ENCODE measurements at regions not wholly inside any gene's neighbourhood (a gene's known extent, or its start where the extent isn't known, plus 50 kb on each side); places are given as distances from the start of the nearest gene placed in this dataset.
"Not testable (repeated sequence)": the region's sequence is repeated elsewhere in the genome, so short reads cannot be mapped to it uniquely, and the experiment has no call there.

- DNase-seq = no peak
- no peak overlapping the region for H3K4me3 ChIP-seq (ENCODE audit: insufficient read depth, low read depth, low read length)
- no peaks in the 10 kb centered on the region for H3K27me3 ChIP-seq (ENCODE audit: control insufficient read depth, insufficient read depth, low read length)
- no peaks in the 10 kb centered on the region for H3K36me3 ChIP-seq (replicated peaks; ENCODE audit: control insufficient read depth, insufficient read depth, low read length)
Measured at GRCh38 chr1:99501871-99502270, 144.0 kb upstream of the PALMD start.

GRCh38 chr1:99502400-99502799 is 143.5 kb upstream of the PALMD start:
- H3K4me3 ChIP-seq (ENCODE audit: insufficient read depth, low read depth, low read length) = no peak overlapping the region
- no peaks in the 10 kb centered on the region for H3K27me3 ChIP-seq (ENCODE audit: control insufficient read depth, insufficient read depth, low read length)
- no peaks in the 10 kb centered on the region for H3K36me3 ChIP-seq (replicated peaks; ENCODE audit: control insufficient read depth, insufficient read depth, low read length)
- DNase-seq = no peak

- Histone ChIP-seq H3K36me3 (replicated peaks; ENCODE audit: control insufficient read depth, insufficient read depth, low read length) (no peaks in the 10 kb centered on the region), H3K27me3 (ENCODE audit: control insufficient read depth, insufficient read depth, low read length) (no peaks in the 10 kb centered on the region), H3K4me3 (ENCODE audit: insufficient read depth, low read depth, low read length) (no peak overlapping the region)
- DNase-seq = no peak
Measured at GRCh38 chr1:99503276-99503747, 142.6 kb upstream of the PALMD start.

DNA sequence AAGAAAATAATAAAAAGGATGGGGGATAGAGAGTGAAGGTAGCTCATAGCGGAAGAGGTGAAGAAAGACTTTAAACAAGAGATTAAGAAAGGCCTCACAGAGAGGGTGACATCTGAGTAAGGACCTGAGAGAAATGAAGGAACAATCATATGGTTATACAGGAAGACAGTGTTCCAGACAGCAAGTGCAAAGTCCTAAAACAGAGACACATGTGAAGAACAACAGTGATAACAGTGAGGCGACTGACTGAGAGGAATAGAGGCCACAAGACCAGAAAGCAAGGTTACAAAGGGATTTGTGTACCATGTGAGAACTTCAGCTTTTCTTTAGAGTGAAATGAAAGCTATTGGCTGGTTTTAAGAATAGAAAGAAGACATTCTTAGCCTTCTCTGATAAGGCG is 141.6 kb upstream of the PALMD start:
- H3K27me3 ChIP-seq (ENCODE audit: control insufficient read depth, insufficient read depth, low read length) = no peaks in the 10 kb centered on the region
- H3K4me3 ChIP-seq (ENCODE audit: insufficient read depth, low read depth, low read length) = no peak overlapping the region
- H3K36me3 ChIP-seq (replicated peaks; ENCODE audit: control insufficient read depth, insufficient read depth, low read length) = no peaks in the 10 kb centered on the region
- DNase-seq = no peak

DNA sequence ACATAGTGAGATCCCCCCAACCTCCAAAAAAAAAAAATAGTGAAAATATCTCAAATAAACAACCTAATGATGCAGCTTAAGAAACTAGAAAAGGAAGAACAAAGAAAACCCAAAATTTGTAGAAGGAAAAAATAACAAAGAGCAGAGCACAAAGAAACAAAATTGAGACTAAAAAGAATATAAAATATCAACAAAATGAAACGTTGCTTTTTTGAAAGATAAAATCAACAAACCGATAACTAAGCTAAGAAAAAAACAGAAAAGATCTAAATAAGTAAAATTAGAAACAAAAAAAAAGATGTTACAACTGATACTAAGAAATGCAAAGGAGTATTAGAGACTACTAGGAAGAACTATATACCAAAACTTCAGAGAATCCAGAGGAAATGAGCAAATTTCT is 139.3 kb upstream of the PALMD start:
- no peak for DNase-seq
- no peak overlapping the region for H3K4me3 ChIP-seq (ENCODE audit: insufficient read depth, low read depth, low read length)

GRCh38 chr1:99507446-99507845 is 138.5 kb upstream of the PALMD start:
- not testable (repeated sequence) for H3K4me3 ChIP-seq (ENCODE audit: insufficient read depth, low read depth, low read length); H3K36me3 ChIP-seq (replicated peaks; ENCODE audit: control insufficient read depth, insufficient read depth, low read length); DNase-seq; H3K27me3 ChIP-seq (ENCODE audit: control insufficient read depth, insufficient read depth, low read length)

More for the DNA sequence above, 139.3 kb upstream of the PALMD start:
- no peaks in the 10 kb centered on the region for H3K27me3 ChIP-seq (ENCODE audit: control insufficient read depth, insufficient read depth, low read length)
- no peaks in the 10 kb centered on the region for H3K36me3 ChIP-seq (replicated peaks; ENCODE audit: control insufficient read depth, insufficient read depth, low read length)

GRCh38 chr1:99507906-99508732 is 137.8 kb upstream of the PALMD start:
- Histone ChIP-seq H3K27me3 (ENCODE audit: control insufficient read depth, insufficient read depth, low read length) (no peaks in the 10 kb centered on the region), H3K36me3 (replicated peaks; ENCODE audit: control insufficient read depth, insufficient read depth, low read length) (no peaks in the 10 kb centered on the region), H3K4me3 (ENCODE audit: insufficient read depth, low read depth, low read length) (no peak overlapping the region)
- no peak for DNase-seq

GRCh38 chr1:99508733-99509445 is 137.0 kb upstream of the PALMD start:
- not testable (repeated sequence) for H3K27me3 ChIP-seq (ENCODE audit: control insufficient read depth, insufficient read depth, low read length); H3K4me3 ChIP-seq (ENCODE audit: insufficient read depth, low read depth, low read length); DNase-seq; H3K36me3 ChIP-seq (replicated peaks; ENCODE audit: control insufficient read depth, insufficient read depth, low read length)

GRCh38 chr1:99514823-99515552 is 130.9 kb upstream of the PALMD start:
- DNase-seq; H3K4me3 ChIP-seq (ENCODE audit: insufficient read depth, low read depth, low read length); H3K36me3 ChIP-seq (replicated peaks; ENCODE audit: control insufficient read depth, insufficient read depth, low read length); H3K27me3 ChIP-seq (ENCODE audit: control insufficient read depth, insufficient read depth, low read length): not testable (repeated sequence)

GRCh38 chr1:99516141-99516540 is 129.8 kb upstream of the PALMD start:
- H3K4me3 ChIP-seq (ENCODE audit: insufficient read depth, low read depth, low read length) = no peak overlapping the region
- no peaks in the 10 kb centered on the region for H3K36me3 ChIP-seq (replicated peaks; ENCODE audit: control insufficient read depth, insufficient read depth, low read length)
- no peak for DNase-seq
- no peaks in the 10 kb centered on the region for H3K27me3 ChIP-seq (ENCODE audit: control insufficient read depth, insufficient read depth, low read length)

GRCh38 chr1:99520121-99520520 is 125.8 kb upstream of the PALMD start:
- no peak overlapping the region for H3K4me3 ChIP-seq (ENCODE audit: insufficient read depth, low read depth, low read length)
- no peak for DNase-seq
- no peaks in the 10 kb centered on the region for H3K27me3 ChIP-seq (ENCODE audit: control insufficient read depth, insufficient read depth, low read length)
- H3K36me3 ChIP-seq (replicated peaks; ENCODE audit: control insufficient read depth, insufficient read depth, low read length) = no peaks in the 10 kb centered on the region

- no peak overlapping the region for H3K4me3 ChIP-seq (ENCODE audit: insufficient read depth, low read depth, low read length)
- no peaks in the 10 kb centered on the region for H3K36me3 ChIP-seq (replicated peaks; ENCODE audit: control insufficient read depth, insufficient read depth, low read length)
- H3K27me3 ChIP-seq (ENCODE audit: control insufficient read depth, insufficient read depth, low read length) = no peaks in the 10 kb centered on the region
- no peak for DNase-seq
Measured at GRCh38 chr1:99525331-99525730, 120.6 kb upstream of the PALMD start.

GRCh38 chr1:99527078-99527477 is 118.8 kb upstream of the PALMD start:
- DNase-seq = no peak
- H3K36me3 ChIP-seq (replicated peaks; ENCODE audit: control insufficient read depth, insufficient read depth, low read length) = no peaks in the 10 kb centered on the region
- no peaks in the 10 kb centered on the region for H3K27me3 ChIP-seq (ENCODE audit: control insufficient read depth, insufficient read depth, low read length)
- H3K4me3 ChIP-seq (ENCODE audit: insufficient read depth, low read depth, low read length) = no peak overlapping the region

DNA sequence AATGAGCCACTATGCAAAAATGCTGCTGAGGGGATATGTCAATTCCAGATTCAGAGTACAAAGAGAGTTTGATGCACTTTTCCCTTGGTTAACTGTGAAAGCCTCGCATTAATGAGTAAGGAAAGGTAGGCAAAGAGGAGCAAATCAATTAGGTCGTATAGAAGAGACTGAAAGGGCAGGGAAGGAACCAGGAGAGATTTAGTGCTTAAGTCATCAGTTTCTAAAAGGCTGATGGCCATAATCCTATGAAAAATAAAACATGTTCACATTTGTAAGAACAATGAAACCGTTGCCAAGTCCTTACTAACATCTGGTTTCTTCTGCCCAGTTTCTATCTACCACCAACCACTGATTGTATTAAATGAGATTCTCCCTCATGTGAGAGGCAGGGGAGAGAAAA is 118.4 kb upstream of the PALMD start:
- H3K27me3 ChIP-seq (ENCODE audit: control insufficient read depth, insufficient read depth, low read length) = no peaks in the 10 kb centered on the region
- no peak overlapping the region for H3K4me3 ChIP-seq (ENCODE audit: insufficient read depth, low read depth, low read length)
- H3K36me3 ChIP-seq (replicated peaks; ENCODE audit: control insufficient read depth, insufficient read depth, low read length) = no peaks in the 10 kb centered on the region
- no peak for DNase-seq

GRCh38 chr1:99529002-99529401 is 116.9 kb upstream of the PALMD start:
- H3K4me3 ChIP-seq (ENCODE audit: insufficient read depth, low read depth, low read length) = no peak overlapping the region

More at GRCh38 chr1:99529002-99529401, 116.9 kb upstream of the PALMD start:
- no peak for DNase-seq
- H3K27me3 ChIP-seq (ENCODE audit: control insufficient read depth, insufficient read depth, low read length) = no peaks in the 10 kb centered on the region
- no peaks in the 10 kb centered on the region for H3K36me3 ChIP-seq (replicated peaks; ENCODE audit: control insufficient read depth, insufficient read depth, low read length)

Measured in H7 (cell line).